Stimulated activated CD4-positive, alpha-beta T cell treated with anti-CD3 and anti-CD28 coated beads, Interleukin-15, amount 100 ng/mL, for 24 hours (primary cell): ENCODE measurements at regions not wholly inside any gene's neighbourhood (a gene's known extent, or its start where the extent isn't known, plus 50 kb on each side); places are given as distances from the start of the nearest gene placed in this dataset.

Experiments used
- DNase-seq: peaks from one replicate; pipeline ENCODE4 v3.0.0-alpha.2; 2020

- no peak for DNase-seq
Measured at GRCh38 chr13:99027661-99028425, 50.0 kb upstream of the DOCK9 start.

- DNase-seq: peak; percentile 61
Measured at GRCh38 chr13:99028890-99029289, 51.0 kb upstream of the DOCK9 start.

GRCh38 chr13:99029576-99029975, 51.7 kb upstream of the DOCK9 start:
- no peak for DNase-seq

GRCh38 chr13:99030326-99030725, 52.5 kb upstream of the DOCK9 start:
- DNase-seq: no peak

GRCh38 chr13:99031832-99032231, 54.0 kb upstream of the DOCK9 start:
- DNase-seq: no peak

- no peak for DNase-seq
Measured at GRCh38 chr13:99033814-99034213, 56.0 kb upstream of the DOCK9 start.

GRCh38 chr13:99034333-99035085, 56.6 kb upstream of the DOCK9 start:
- no peak for DNase-seq

- DNase-seq: no peak
Measured at GRCh38 chr13:99035715-99036114, 57.9 kb upstream of the DOCK9 start.

GRCh38 chr13:99037756-99038155, 59.9 kb upstream of the DOCK9 start:
- DNase-seq: no peak

GRCh38 chr13:99039718-99040280, 61.9 kb upstream of the DOCK9 start:
- no peak for DNase-seq

GRCh38 chr13:99040536-99041131, 62.8 kb upstream of the DOCK9 start:
- no peak for DNase-seq

GRCh38 chr13:99041337-99041736, 63.5 kb upstream of the DOCK9 start:
- DNase-seq: no peak

GRCh38 chr13:99041788-99042187, 63.9 kb upstream of the DOCK9 start:
- DNase-seq: no peak

- no peak for DNase-seq
Measured at GRCh38 chr13:99042521-99043250, 64.8 kb upstream of the DOCK9 start.

GRCh38 chr13:99043831-99044231, 66.0 kb upstream of the DOCK9 start:
- no peak for DNase-seq

GRCh38 chr13:99044764-99045163, 66.9 kb upstream of the DOCK9 start:
- no peak for DNase-seq

GRCh38 chr13:99045396-99045795, 67.5 kb upstream of the DOCK9 start:
- no peak for DNase-seq

- no peak for DNase-seq
Measured at GRCh38 chr13:99046851-99047250, 69.0 kb upstream of the DOCK9 start.

GRCh38 chr13:99050983-99051488, 73.2 kb upstream of the DOCK9 start:
- DNase-seq: no peak

- no peak for DNase-seq
Measured at GRCh38 chr13:99051768-99052455, 74.0 kb upstream of the DOCK9 start.

- DNase-seq: no peak
Measured at GRCh38 chr13:99053636-99054233, 75.9 kb upstream of the DOCK9 start.

GRCh38 chr13:99055281-99055680, 77.4 kb upstream of the DOCK9 start:
- peak; percentile 26 for DNase-seq
